ENCODE measurements at regions not wholly inside any gene's neighbourhood (a gene's known extent, or its start where the extent isn't known, plus 50 kb on each side); places are given as distances from the start of the nearest gene placed in this dataset.
A peak's percentile ranks its signal among the peaks of the same experiment; 100 is the strongest.
"Not testable (repeated sequence)": the region's sequence is repeated elsewhere in the genome, so short reads cannot be mapped to it uniquely, and the experiment has no call there.

DNA sequence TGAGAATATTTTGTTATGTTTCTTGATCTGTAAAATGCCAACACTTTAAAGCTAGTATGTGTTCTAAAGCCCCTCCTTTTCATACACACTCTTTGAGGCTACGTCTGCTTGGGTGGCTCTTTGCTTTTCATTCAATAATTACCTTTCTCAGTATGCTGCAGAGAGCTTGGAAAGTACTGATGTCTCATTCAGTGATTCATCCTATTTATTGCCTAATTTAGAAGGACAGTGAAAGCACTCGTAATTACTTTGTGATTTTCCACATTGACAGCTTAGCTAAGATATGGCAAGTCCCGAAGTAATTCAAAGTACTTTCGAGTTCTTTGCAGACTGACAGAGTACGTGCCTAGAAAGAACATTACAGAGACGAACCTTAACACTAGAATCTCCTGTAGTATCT, 57.2 kb downstream of the BMP15 start:
- no peak for DNase-seq (ENCODE audit: low spot score)

GRCh38 chrX:50968871-50969635, 58.5 kb downstream of the BMP15 start:
- DNase-seq (ENCODE audit: low spot score) = not testable (repeated sequence)

DNA sequence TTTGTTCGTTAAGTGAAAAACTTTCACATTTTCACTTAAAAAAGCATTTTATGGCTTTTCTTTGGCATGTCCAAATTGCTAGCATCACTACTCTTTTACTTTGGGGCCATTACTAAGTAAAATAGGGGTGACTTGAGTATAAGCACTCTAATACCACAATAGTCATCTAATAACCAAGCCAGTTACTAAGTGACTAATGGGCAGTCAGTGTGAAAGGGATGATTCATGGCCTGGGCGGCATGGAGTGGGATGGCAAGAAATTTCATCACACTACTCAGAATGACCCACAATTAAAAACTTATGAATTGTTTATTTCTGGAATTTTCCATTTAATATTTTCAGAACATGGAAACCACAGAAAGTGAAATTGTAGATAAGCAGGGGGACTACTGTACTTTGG, 60.9 kb downstream of the BMP15 start:
- no peak for DNase-seq (ENCODE audit: low spot score)

GRCh38 chrX:50973199-50973598, 62.7 kb downstream of the BMP15 start:
- no peak for DNase-seq (ENCODE audit: low spot score)

- no peak for DNase-seq (ENCODE audit: low spot score)
Measured at GRCh38 chrX:50978920-50979682, 68.6 kb downstream of the BMP15 start.

- DNase-seq (ENCODE audit: low spot score) = no peak
Measured at GRCh38 chrX:50980251-50980650, 69.7 kb downstream of the BMP15 start.

DNA sequence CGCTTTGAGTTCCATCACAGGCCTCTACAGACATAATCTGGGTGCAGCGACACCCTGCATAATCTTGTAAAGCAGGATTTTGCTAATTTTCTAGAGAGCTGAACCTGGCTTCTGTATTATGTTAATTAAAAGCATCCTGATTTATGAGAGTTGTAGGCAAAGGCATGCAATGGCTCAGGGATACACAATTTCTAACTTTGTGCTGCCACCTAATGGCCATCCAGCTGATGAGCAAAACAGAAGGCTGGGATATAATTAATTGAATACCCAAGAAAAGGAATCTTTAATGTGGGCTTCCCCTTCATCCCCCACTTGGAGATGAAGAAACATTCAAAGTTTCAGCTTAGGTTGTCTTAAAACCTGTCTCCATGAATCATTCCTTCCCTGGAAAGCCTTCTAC, 78.1 kb downstream of the BMP15 start:
- DNase-seq (ENCODE audit: low spot score) = peak; percentile 12

DNA sequence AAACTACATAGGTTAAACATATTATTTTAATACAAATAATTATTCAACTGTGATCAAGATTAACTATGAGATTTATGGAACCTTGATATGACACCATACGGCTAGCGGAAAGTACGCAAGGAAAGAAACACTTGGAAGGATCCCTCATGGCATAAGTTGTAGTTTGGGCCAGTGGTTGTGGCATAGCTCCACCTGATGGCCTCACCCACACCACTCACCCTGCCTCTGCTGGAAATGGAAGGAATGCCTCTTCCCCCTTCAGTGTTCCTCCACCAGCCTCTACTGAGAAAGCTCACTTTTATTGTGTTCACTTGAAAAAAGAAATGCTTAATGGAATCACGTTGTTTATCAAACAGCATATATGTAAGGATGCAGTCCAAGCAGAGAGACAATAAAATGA, 86.4 kb downstream of the BMP15 start:
- peak; percentile 18 for DNase-seq (ENCODE audit: low spot score)

DNA sequence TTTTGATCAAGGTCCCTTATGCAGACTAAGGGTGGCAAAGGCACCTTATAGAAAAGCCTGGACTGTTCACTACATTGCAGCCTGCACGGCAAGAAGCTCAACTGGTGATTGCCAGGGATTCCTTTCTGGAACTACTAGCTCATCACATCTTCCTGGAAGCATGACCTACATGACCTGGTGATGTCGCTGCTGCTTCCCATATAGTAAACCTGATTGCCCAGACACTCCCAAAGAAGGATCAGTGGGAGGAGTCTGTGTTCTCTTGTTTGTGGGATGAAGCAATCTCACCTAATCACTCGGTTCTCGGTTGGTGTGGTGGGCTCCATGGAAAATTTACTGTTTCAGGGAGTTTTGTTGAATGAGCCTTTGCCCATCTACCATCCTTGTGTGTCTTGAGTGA, 89.8 kb downstream of the BMP15 start:
- DNase-seq (ENCODE audit: low spot score) = not testable (repeated sequence)

DNA sequence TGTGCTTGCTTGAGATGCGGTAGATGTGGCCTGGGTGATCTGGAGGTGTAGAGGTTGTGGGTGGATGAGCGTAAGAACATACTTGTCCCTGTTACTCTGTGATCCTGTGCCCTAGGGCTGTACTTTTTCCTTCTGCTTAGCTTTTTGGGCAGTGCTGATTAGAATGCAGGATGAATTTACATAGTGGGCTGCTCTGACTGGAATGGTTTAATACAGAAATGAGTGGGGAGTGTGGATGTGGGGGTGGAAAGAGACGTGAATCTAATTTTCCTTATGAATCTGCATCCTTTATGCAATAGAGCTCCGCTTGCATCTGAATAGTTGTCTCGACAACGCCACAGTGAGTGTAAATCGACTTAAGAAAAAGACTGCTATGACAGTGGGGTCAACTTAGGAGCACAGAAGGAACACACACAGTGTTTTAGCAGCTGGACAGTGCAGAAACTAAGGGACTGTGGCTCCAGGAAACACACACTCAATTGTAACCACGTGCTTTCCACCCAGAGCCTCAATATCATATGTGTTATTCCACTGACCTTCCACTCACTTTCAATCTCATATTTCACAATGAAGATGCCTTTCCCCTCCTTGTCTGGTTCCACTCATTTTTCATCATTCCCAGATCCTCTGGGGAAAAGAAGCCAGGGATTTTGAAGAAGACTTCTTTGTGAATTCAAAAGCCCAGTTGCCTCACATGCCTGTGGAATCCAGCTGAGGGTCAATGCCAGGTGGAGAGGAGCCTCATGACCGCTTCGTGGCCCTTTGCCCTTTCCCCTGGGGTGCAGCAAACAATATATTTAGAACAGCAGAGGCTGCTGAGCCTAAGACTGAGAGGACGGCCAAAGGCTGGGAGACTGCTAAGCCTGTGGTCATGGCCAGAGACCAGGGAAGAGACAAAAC, 91.4 kb downstream of the BMP15 start:
- not testable (repeated sequence) for DNase-seq (ENCODE audit: low spot score)

DNA sequence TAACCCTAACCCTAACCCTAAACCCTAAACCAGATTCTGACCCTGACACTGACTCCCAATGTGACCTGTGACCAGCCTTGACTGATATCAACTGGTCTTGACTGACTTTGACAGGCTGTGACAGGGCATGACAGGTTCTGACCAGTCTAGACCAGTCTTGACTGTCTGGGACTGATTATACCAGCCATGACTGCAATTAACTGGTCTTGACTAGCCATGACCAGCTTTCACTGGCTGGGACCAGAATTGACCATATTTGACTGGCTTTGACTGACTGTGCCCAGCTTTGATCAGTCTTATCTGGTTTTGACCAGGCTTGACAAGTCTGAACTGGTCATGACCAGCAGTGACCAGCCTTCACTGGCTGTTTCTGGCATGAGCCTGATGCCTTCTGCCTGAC, 95.5 kb downstream of the BMP15 start:
- DNase-seq (ENCODE audit: low spot score) = no peak

GRCh38 chrX:51024106-51024696, 113.7 kb downstream of the BMP15 start:
- DNase-seq (ENCODE audit: low spot score) = no peak

DNA sequence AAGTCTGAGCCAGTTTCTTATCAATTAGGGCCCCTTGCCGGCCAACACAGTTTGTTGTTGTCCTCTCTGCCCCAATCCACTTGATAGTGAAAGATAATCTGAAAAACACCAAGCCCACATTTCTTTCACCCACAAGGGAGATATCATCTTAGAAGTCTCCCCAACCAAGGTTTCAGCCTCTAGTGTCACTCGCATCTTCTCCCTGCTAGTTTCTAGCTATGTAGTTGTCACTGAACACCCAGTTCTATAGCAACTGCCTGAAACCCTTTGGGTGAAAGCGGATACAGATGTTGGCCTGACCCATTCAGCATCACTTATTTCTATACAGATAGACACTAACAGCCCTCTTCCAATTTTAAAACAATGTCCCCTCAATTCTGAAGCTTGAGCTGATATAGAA, 116.3 kb downstream of the BMP15 start:
- no peak for DNase-seq (ENCODE audit: low spot score)

DNA sequence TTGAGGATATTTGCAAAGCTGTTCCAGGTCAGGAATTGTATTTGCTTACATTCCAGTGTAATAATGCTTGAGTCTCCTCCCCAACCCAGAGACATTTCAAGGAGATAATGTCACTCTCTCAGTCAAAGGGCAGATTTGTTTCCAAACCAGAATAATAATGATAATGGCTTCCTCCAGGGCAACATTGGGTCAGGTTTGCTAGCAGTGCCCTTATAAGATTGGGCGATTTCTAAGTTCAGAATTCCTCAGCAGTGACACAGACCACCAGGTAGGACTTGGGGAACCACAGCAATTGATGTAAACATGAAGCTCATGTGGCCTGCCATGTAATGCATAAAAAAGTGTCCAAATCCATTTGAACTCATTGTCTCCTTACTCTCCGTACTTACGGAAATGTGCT, 125.2 kb downstream of the BMP15 start:
- DNase-seq (ENCODE audit: low spot score) = no peak

DNA sequence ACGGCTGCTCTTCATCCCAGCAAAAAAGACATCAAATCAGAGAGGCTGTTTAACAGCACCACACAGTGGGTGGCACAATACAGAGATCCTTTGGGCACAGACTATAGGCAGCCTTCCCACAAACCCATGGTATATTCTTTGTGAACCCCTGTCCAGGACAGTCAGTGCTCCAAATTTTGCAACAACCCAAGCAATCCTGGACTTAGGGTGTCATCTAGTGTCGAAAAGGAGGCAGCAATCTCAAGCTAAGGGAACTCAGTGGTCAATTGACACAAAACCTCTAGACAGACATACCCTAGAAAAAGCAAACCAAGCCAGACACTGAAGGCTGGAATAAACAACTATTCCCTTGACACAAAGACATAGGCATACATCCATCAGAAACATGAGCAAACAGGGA, 137.4 kb downstream of the BMP15 start:
- DNase-seq (ENCODE audit: low spot score) = no peak

- DNase-seq (ENCODE audit: low spot score) = no peak
Measured at GRCh38 chrX:51053741-51054140, 143.2 kb downstream of the BMP15 start.

- no peak for DNase-seq (ENCODE audit: low spot score)
Measured at GRCh38 chrX:51098046-51098445, 187.5 kb downstream of the BMP15 start.

GRCh38 chrX:51119058-51119926, 208.8 kb downstream of the BMP15 start:
- not testable (repeated sequence) for DNase-seq (ENCODE audit: low spot score)

DNA sequence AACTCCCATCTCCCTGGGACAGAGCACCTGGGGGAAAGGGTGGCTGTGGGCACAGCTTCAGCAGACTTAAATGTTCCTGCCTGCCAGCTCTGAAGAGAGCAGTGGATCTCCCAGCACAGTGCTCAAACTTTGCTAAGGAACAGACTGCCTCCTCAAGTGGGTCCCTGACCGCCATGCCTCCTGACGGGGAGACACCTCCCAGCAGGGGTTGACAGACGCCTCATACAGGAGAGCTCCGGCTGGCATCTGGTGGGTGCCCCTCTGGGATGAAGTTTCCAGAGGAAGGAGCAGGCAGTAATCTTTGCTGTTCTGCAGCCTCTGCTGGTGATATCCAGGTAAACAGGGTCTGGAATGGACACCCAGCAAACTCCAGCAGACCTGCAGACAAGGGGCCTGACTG, 206.9 kb upstream of the NUDT10 start:
- not testable (repeated sequence) for DNase-seq (ENCODE audit: low spot score)

DNA sequence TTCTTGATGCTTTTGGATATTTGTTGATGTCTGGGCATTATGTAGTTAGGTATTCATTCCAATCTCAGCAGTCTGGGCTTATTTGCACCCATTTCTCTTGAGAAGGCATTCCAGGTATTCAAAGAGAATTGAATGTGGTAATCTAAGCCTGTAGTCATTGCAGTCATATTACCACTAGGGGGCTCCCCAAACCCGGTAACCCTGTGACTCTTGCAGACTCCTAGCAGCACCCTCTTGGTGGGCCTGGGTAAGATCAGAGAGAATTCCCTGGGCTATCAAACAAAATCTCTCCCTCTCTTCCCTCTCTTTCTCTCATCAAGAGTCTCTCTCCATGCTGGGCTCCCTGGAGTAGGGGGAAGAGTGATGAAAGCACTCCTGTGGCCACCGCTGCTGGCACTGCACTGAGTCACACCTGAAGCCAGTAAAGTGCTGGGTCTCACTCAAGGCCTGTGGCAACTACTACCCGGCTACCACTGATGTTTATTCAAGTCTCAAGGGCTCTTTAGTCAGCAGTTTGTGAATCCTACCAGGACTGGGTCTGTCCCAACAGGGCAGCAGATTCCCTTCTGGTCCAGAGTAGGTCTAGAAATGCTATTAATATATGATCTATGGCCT, 187.7 kb upstream of the NUDT10 start:
- DNase-seq (ENCODE audit: low spot score) = peak; percentile 50

GRCh38 chrX:51148848-51149247, 183.8 kb upstream of the NUDT10 start:
- peak; percentile 23 for DNase-seq (ENCODE audit: low spot score)

Data from iPS-NIHi11 (cell line).